BJ (cell line): ENCODE measurements at regions not wholly inside any gene's neighbourhood (a gene's known extent, or its start where the extent isn't known, plus 50 kb on each side); places are given as distances from the start of the nearest gene placed in this dataset.

Experiments
- CTCF ChIA-PET: fragments of 350-600 bp; formaldehyde crosslinking; extraction: SDS; loops from one replicate; lab custom pipeline; 2021; ENCODE audit warnings: antibody characterized with exemption, inconsistent platforms; lab: Yijun Ruan, JAX
- POLR2A ChIA-PET: fragments of 300-600 bp; sonication (Branson Sonifier 250); formaldehyde crosslinking; extraction: SDS; loops from one replicate; lab custom pipeline; 2021; ENCODE audit warnings: antibody characterized with exemption; lab: Charles Lee
- DNase-seq: peaks from one replicate; pipeline ENCODE4 v3.0.0-alpha.2; 2011; ENCODE audit warnings: low read depth
- H3K27me3 ChIP-seq: 2 replicates; pipeline ENCODE4 v1.6.0; 2011; ENCODE audit warnings: low read length; ENCODE audit not compliant: control insufficient read depth, insufficient read depth
- H3K36me3 ChIP-seq: 2 replicates; pipeline ENCODE4 v1.5.1; 2011; ENCODE audit warnings: low read length; ENCODE audit not compliant: control insufficient read depth, insufficient read depth
- H3K4me3 ChIP-seq: 2 replicates; pipeline ENCODE4 v1.5.1; 2011; ENCODE audit warnings: low read depth, mild to moderate bottlenecking, control low read depth, low read length
- CTCF ChIP-seq: IDR thresholded peaks from 2 replicates; pipeline ENCODE4 v1.5.1; 2011; ENCODE audit warnings: low read depth, mild to moderate bottlenecking, control low read depth, inconsistent platforms, low read length, moderate library complexity; ENCODE audit not compliant: insufficient read depth

- no peak overlapping the region for H3K4me3 ChIP-seq
Observed at GRCh38 chr10:107576746-107577145, 412.2 kb upstream of the SORCS1 start.

GRCh38 chr10:107565014-107565413 lies 400.5 kb upstream of the SORCS1 start:
- ChIA-PET POLR2A (no interaction called here), CTCF (no interaction called here)
- Histone ChIP-seq H3K27me3 (no peaks in the 10 kb centered on the region), H3K36me3 (no peaks in the 10 kb centered on the region), H3K4me3 (no peak overlapping the region)
- no peak for DNase-seq
- TF ChIP-seq CTCF: no peak

More at GRCh38 chr10:107576746-107577145, 412.2 kb upstream of the SORCS1 start:
- ChIA-PET CTCF (no interaction called here), POLR2A (no interaction called here)
- TF ChIP-seq CTCF: no peak
- no peaks in the 10 kb centered on the region for H3K27me3 ChIP-seq
- no peaks in the 10 kb centered on the region for H3K36me3 ChIP-seq
- DNase-seq: no peak

- TF ChIP-seq CTCF: no peak
Observed at GRCh38 chr10:107561136-107561650, 396.7 kb upstream of the SORCS1 start.

GRCh38 chr10:107557916-107558315 lies 393.4 kb upstream of the SORCS1 start:
- no peak for TF ChIP-seq CTCF
- CTCF ChIA-PET: no interaction called here
- no peak for DNase-seq

More at GRCh38 chr10:107561136-107561650, 396.7 kb upstream of the SORCS1 start:
- Histone ChIP-seq H3K4me3 (no peak overlapping the region), H3K27me3 (no peaks in the 10 kb centered on the region), H3K36me3 (no peaks in the 10 kb centered on the region)
- DNase-seq: no peak
- ChIA-PET POLR2A (no interaction called here), CTCF (no interaction called here)

GRCh38 chr10:107554333-107554732 lies 389.8 kb upstream of the SORCS1 start:
- H3K36me3 ChIP-seq: no peaks in the 10 kb centered on the region
- no peaks in the 10 kb centered on the region for H3K27me3 ChIP-seq
- ChIA-PET CTCF (no interaction called here), POLR2A (no interaction called here)
- TF ChIP-seq CTCF: no peak
- DNase-seq: no peak
- H3K4me3 ChIP-seq: no peak overlapping the region

More at GRCh38 chr10:107557916-107558315, 393.4 kb upstream of the SORCS1 start:
- Histone ChIP-seq H3K4me3 (no peak overlapping the region), H3K27me3 (no peaks in the 10 kb centered on the region), H3K36me3 (no peaks in the 10 kb centered on the region)
- POLR2A ChIA-PET: no interaction called here
